Smooth muscle cell (in vitro differentiated cells): ENCODE measurements at regions not wholly inside any gene's neighbourhood (a gene's known extent, or its start where the extent isn't known, plus 50 kb on each side); places are given as distances from the start of the nearest gene placed in this dataset.

Experiments used
- DNase-seq: peaks from one replicate; lab custom pipeline; 2025; ENCODE audit not compliant: unreplicated experiment; lab: John Stamatoyannopoulos, UW
- H2AFZ ChIP-seq: fragments of 200-600 bp; sonication (generic); 2 replicates; pipeline ENCODE4 v1.6.0; 2016; ENCODE audit warnings: antibody characterized with exemption, low read depth, mild to moderate bottlenecking
- H3F3A ChIP-seq: fragments of 200-600 bp; sonication (generic); 2 replicates; pipeline ENCODE4 v1.6.0; 2017; ENCODE audit warnings: antibody characterized with exemption, low read depth
- H3K27ac ChIP-seq: fragments of 200-600 bp; sonication (generic); 2 replicates; pipeline ENCODE4 v1.5.1; 2016; ENCODE audit warnings: low read depth, mild to moderate bottlenecking
- H3K27me3 ChIP-seq: fragments of 200-600 bp; sonication (generic); 2 replicates; pipeline ENCODE4 v1.6.1; 2016; ENCODE audit warnings: low read depth, mild to moderate bottlenecking
- H3K36me3 ChIP-seq: fragments of 200-600 bp; sonication (generic); 2 replicates; pipeline ENCODE4 v1.5.1; 2016; ENCODE audit warnings: low read depth
- H3K4me1 ChIP-seq: fragments of 200-600 bp; sonication (generic); 2 replicates; pipeline ENCODE4 v1.5.1; 2016; ENCODE audit warnings: low read depth
- H3K4me2 ChIP-seq: fragments of 200-600 bp; sonication (generic); 2 replicates; pipeline ENCODE4 v1.6.0; 2016; ENCODE audit warnings: mild to moderate bottlenecking
- H3K4me3 ChIP-seq: fragments of 200-600 bp; sonication (generic); 2 replicates; pipeline ENCODE4 v1.5.1; 2016; ENCODE audit warnings: mild to moderate bottlenecking
- H3K79me2 ChIP-seq: fragments of 200-600 bp; sonication (generic); 2 replicates; pipeline ENCODE4 v1.6.0; 2016; ENCODE audit warnings: low read depth, mild to moderate bottlenecking
- H3K9ac ChIP-seq: fragments of 200-600 bp; sonication (generic); 2 replicates; pipeline ENCODE4 v1.6.0; 2016; ENCODE audit warnings: low read depth
- H3K9me3 ChIP-seq: fragments of 200-600 bp; sonication (generic); replicated peaks from 2 replicates; pipeline ENCODE4 v1.5.1; 2016; ENCODE audit warnings: low read depth
- H4K20me1 ChIP-seq: fragments of 200-600 bp; sonication (generic); 2 replicates; pipeline ENCODE4 v1.6.0; 2016; ENCODE audit warnings: low read depth
- CTCF ChIP-seq: fragments of 200-600 bp; sonication (generic); IDR thresholded peaks from 2 replicates; pipeline ENCODE4 v1.5.1; 2017; ENCODE audit warnings: borderline replicate concordance, mild to moderate bottlenecking, antibody characterized with exemption; ENCODE audit not compliant: insufficient read depth, poor library complexity, severe bottlenecking
- WGBS: methylation state at CpG from one replicate; pipeline ENCODE4 v1.1.7; 2016; ENCODE audit warnings: low lambda C conversion rate; 5-methylcytosine and 5-hydroxymethylcytosine counted together

GRCh38 chr7:115224922-115225321 lies 303.0 kb downstream of the MDFIC start:
- Histone ChIP-seq H3K27me3 (no peaks in the 10 kb centered on the region), H4K20me1 (no peaks in the 10 kb centered on the region), H3K79me2 (no peaks in the 10 kb centered on the region), H2AFZ (no peak overlapping the region), H3K4me1 (no peaks in the 10 kb centered on the region), H3K27ac (no peak overlapping the region), H3K4me3 (no peak overlapping the region), H3F3A (no peaks in the 10 kb centered on the region), H3K4me2 (no peak overlapping the region), H3K36me3 (no peaks in the 10 kb centered on the region), H3K9ac (no peak overlapping the region), H3K9me3 (no peaks in the 10 kb centered on the region)
- no peak for TF ChIP-seq CTCF
- no peak for DNase-seq
- WGBS, result 95% methylated on average over 6 of the region's 6 CpGs

GRCh38 chr7:115223959-115224358 lies 302.1 kb downstream of the MDFIC start:
- no peaks in the 10 kb centered on the region for H3K4me1 ChIP-seq
- no peaks in the 10 kb centered on the region for H3K27me3 ChIP-seq
- no peaks in the 10 kb centered on the region for H3K79me2 ChIP-seq
- no peak overlapping the region for H3K9ac ChIP-seq
- no peaks in the 10 kb centered on the region for H3K9me3 ChIP-seq
- no peak for DNase-seq
- no peak overlapping the region for H2AFZ ChIP-seq
- no peak overlapping the region for H3K4me3 ChIP-seq
- H3K36me3 ChIP-seq, result no peaks in the 10 kb centered on the region
- H3K27ac ChIP-seq, result no peak overlapping the region
- no peak overlapping the region for H3K4me2 ChIP-seq
- H4K20me1 ChIP-seq, result no peaks in the 10 kb centered on the region
- no peaks in the 10 kb centered on the region for H3F3A ChIP-seq
- WGBS, result 38% methylated on average over 1 of the region's 1 CpG
- TF ChIP-seq CTCF, result no peak

GRCh38 chr7:115221456-115221855 lies 299.6 kb downstream of the MDFIC start:
- no peak for TF ChIP-seq CTCF
- no peak overlapping the region for H3K27ac ChIP-seq
- no peak overlapping the region for H3K4me3 ChIP-seq
- H3K79me2 ChIP-seq, result no peaks in the 10 kb centered on the region
- H4K20me1 ChIP-seq, result no peaks in the 10 kb centered on the region
- H3K4me2 ChIP-seq, result no peak overlapping the region
- no peak for DNase-seq
- no peaks in the 10 kb centered on the region for H3K4me1 ChIP-seq
- no peaks in the 10 kb centered on the region for H3K36me3 ChIP-seq
- no peaks in the 10 kb centered on the region for H3K27me3 ChIP-seq
- H3K9me3 ChIP-seq, result no peaks in the 10 kb centered on the region
- no peaks in the 10 kb centered on the region for H3F3A ChIP-seq
- H3K9ac ChIP-seq, result no peak overlapping the region
- peak overlapping the region; percentile 29 for H2AFZ ChIP-seq

GRCh38 chr7:115218076-115218475 lies 296.2 kb downstream of the MDFIC start:
- Histone ChIP-seq H3K4me2 (no peak overlapping the region), H3K36me3 (no peaks in the 10 kb centered on the region), H3K9me3 (no peaks in the 10 kb centered on the region), H3K9ac (no peak overlapping the region), H2AFZ (no peak overlapping the region), H3F3A (no peaks in the 10 kb centered on the region), H3K27me3 (no peaks in the 10 kb centered on the region), H3K79me2 (no peaks in the 10 kb centered on the region), H3K27ac (no peak overlapping the region), H3K4me1 (no peaks in the 10 kb centered on the region), H3K4me3 (no peak overlapping the region), H4K20me1 (no peaks in the 10 kb centered on the region)
- TF ChIP-seq CTCF, result no peak
- WGBS, result 73% methylated on average over 1 of the region's 1 CpG
- DNase-seq, result no peak
